Testis (tissue), 2 donors: ENCODE measurements at regions not wholly inside any gene's neighbourhood (a gene's known extent, or its start where the extent isn't known, plus 50 kb on each side); places are given as distances from the start of the nearest gene placed in this dataset.

ENCODE experiments used
- DNase-seq: peaks from one replicate; pipeline ENCODE4 v3.0.0-alpha.2; 2019
- H3K27ac ChIP-seq, 2 donors: fragments of 200-600 bp; sonication (generic); one replicate each; pipeline ENCODE4 v1.5.1; 2019
- H3K27me3 ChIP-seq: fragments of 200-600 bp; sonication (generic); one replicate; pipeline ENCODE4 v1.5.1; 2019
- H3K36me3 ChIP-seq: fragments of 200-600 bp; sonication (generic); one replicate; pipeline ENCODE4 v1.5.1; 2017; ENCODE audit warnings: low read depth; ENCODE audit errors: missing control alignments
- H3K4me1 ChIP-seq: fragments of 200-600 bp; sonication (generic); one replicate; pipeline ENCODE4 v1.5.1; 2019
- H3K4me3 ChIP-seq, 2 donors: fragments of 200-600 bp; sonication (generic); one replicate each; pipeline ENCODE4 v1.5.1; 2017 to 2019
- H3K9me3 ChIP-seq: fragments of 200-600 bp; sonication (generic); one replicate; pipeline ENCODE4 v1.5.1; 2017
- CTCF ChIP-seq, 3 experiments: fragments of 450-650 bp in 2 of 3; fragments of 200-600 bp in 1 of 3; sonication (generic) in 1 of 3; IDR thresholded peaks; one replicate each; pipeline ENCODE4 v1.5.1; 2016 to 2019; ENCODE audit warnings: antibody characterized with exemption in 3 of 3, mild to moderate bottlenecking in 2 of 3, moderate library complexity in 1 of 3
- POLR2A ChIP-seq: fragments of 450-650 bp; IDR thresholded peaks from one replicate; pipeline ENCODE4 v1.6.1; 2017; ENCODE audit warnings: antibody characterized with exemption, mild to moderate bottlenecking, moderate library complexity
- WGBS, 2 donors: methylation state at CpG; one replicate each; pipeline ENCODE4 v1.1.5; 2018; 5-methylcytosine and 5-hydroxymethylcytosine counted together
- intact Hi-C: fragments of 100-400 bp; cut with DNase I; formaldehyde crosslinking; loops from one replicate; pipeline ENCODE4 v1.15.1; 2023; ENCODE audit warnings: low total_unique reads

GRCh38 chr2:223692191-223692947 lies 90.2 kb upstream of the SCG2 start:
- no peaks in the 10 kb centered on the region for H3K27me3 ChIP-seq
- 51 to 54% methylated on average over 13 of the region's 13 CpGs for WGBS, 2 donors
- peak; percentile 51 for DNase-seq

GRCh38 chr2:223688094-223688835 lies 86.1 kb upstream of the SCG2 start:
- Histone ChIP-seq H3K4me3 (no peak overlapping the region), H3K4me1 (no peaks in the 10 kb centered on the region), H3K9me3 (no peaks in the 10 kb centered on the region), H3K27me3 (no peaks in the 10 kb centered on the region), H3K27ac (no peak overlapping the region), H3K36me3 (no peaks in the 10 kb centered on the region)
- intact Hi-C loops = no loop called here
- no peak for TF ChIP-seq POLR2A
- TF ChIP-seq CTCF (IDR thresholded peaks at IDR 0.05) = no peak
- WGBS, 2 donors = 66 to 81% methylated on average over 4 of the region's 4 CpGs
- DNase-seq = no peak

More at GRCh38 chr2:223692191-223692947, 90.2 kb upstream of the SCG2 start:
- Histone ChIP-seq H3K9me3 (no peaks in the 10 kb centered on the region), H3K36me3 (no peaks in the 10 kb centered on the region), H3K4me3 (no peak overlapping the region), H3K4me1 (no peaks in the 10 kb centered on the region), H3K27ac (no peak overlapping the region)
- intact Hi-C loops = no loop called here
- TF ChIP-seq POLR2A = no peak
- TF ChIP-seq CTCF (IDR thresholded peaks at IDR 0.05) = peak in 1 of 3 experiments; percentile 33

GRCh38 chr2:223681125-223681524 lies 79.0 kb upstream of the SCG2 start:
- no peak for DNase-seq
- 55 to 61% methylated on average over 3 of the region's 3 CpGs for WGBS, 2 donors
- H3K36me3 ChIP-seq = no peaks in the 10 kb centered on the region
- H3K4me1 ChIP-seq = no peaks in the 10 kb centered on the region
- H3K27me3 ChIP-seq = no peaks in the 10 kb centered on the region
- intact Hi-C loops = no loop called here
- H3K4me3 ChIP-seq = no peak overlapping the region
- TF ChIP-seq CTCF (IDR thresholded peaks at IDR 0.05) (no peak), POLR2A (no peak)
- H3K9me3 ChIP-seq = no peaks in the 10 kb centered on the region
- H3K27ac ChIP-seq = no peak overlapping the region

GRCh38 chr2:223674998-223675609 lies 72.9 kb upstream of the SCG2 start:
- no peaks in the 10 kb centered on the region for H3K27me3 ChIP-seq
- intact Hi-C loops = no loop called here
- TF ChIP-seq CTCF (IDR thresholded peaks at IDR 0.05) (peak in 2 of 3 experiments; percentile 25 to 31), POLR2A (no peak)
- H3K4me3 ChIP-seq = no peak overlapping the region
- 60 to 74% methylated on average over 5 of the region's 5 CpGs for WGBS, 2 donors
- no peaks in the 10 kb centered on the region for H3K4me1 ChIP-seq
- no peaks in the 10 kb centered on the region for H3K9me3 ChIP-seq
- no peak overlapping the region for H3K27ac ChIP-seq
- DNase-seq = peak; percentile 48
- no peaks in the 10 kb centered on the region for H3K36me3 ChIP-seq
